ENCODE measurements at regions not wholly inside any gene's neighbourhood (a gene's known extent, or its start where the extent isn't known, plus 50 kb on each side); places are given as distances from the start of the nearest gene placed in this dataset.

- DNase-seq (ENCODE audit: low spot score) = no peak
- no peaks in the 10 kb centered on the region for H3K27me3 ChIP-seq
- no peak for TF ChIP-seq CTCF (IDR thresholded peaks at IDR 0.05)
- H3K27ac ChIP-seq = no peak overlapping the region
- H3K9me3 ChIP-seq = no peaks in the 10 kb centered on the region
- H3K4me3 ChIP-seq = no peak overlapping the region
- no peaks in the 10 kb centered on the region for H3K4me1 ChIP-seq
- no peaks in the 10 kb centered on the region for H3K36me3 ChIP-seq
Observed at GRCh38 chr5:166398131-166398530, 1893.3 kb upstream of the WWC1 start.

GRCh38 chr5:166399781-166400180 lies 1891.7 kb upstream of the WWC1 start:
- H3K9me3 ChIP-seq = no peaks in the 10 kb centered on the region
- TF ChIP-seq CTCF (IDR thresholded peaks at IDR 0.05) = no peak
- H3K27me3 ChIP-seq = no peaks in the 10 kb centered on the region
- H3K4me3 ChIP-seq = no peak overlapping the region
- no peaks in the 10 kb centered on the region for H3K4me1 ChIP-seq
- H3K36me3 ChIP-seq = no peaks in the 10 kb centered on the region
- H3K27ac ChIP-seq = no peak overlapping the region
- no peak for DNase-seq (ENCODE audit: low spot score)

GRCh38 chr5:166401391-166401790 lies 1890.1 kb upstream of the WWC1 start:
- Histone ChIP-seq H3K4me1 (no peaks in the 10 kb centered on the region), H3K9me3 (no peaks in the 10 kb centered on the region), H3K27me3 (no peaks in the 10 kb centered on the region), H3K36me3 (no peaks in the 10 kb centered on the region), H3K27ac (no peak overlapping the region), H3K4me3 (no peak overlapping the region)
- no peak for TF ChIP-seq CTCF (IDR thresholded peaks at IDR 0.05)
- DNase-seq (ENCODE audit: low spot score) = no peak

GRCh38 chr5:166412191-166412590 lies 1879.3 kb upstream of the WWC1 start:
- H3K4me1 ChIP-seq = no peaks in the 10 kb centered on the region
- no peaks in the 10 kb centered on the region for H3K36me3 ChIP-seq
- no peaks in the 10 kb centered on the region for H3K27me3 ChIP-seq
- DNase-seq (ENCODE audit: low spot score) = no peak
- TF ChIP-seq CTCF (IDR thresholded peaks at IDR 0.05) = no peak
- H3K4me3 ChIP-seq = no peak overlapping the region
- no peak overlapping the region for H3K27ac ChIP-seq
- H3K9me3 ChIP-seq = no peaks in the 10 kb centered on the region

- no peak for TF ChIP-seq CTCF (IDR thresholded peaks at IDR 0.05)
- Histone ChIP-seq H3K9me3 (no peaks in the 10 kb centered on the region), H3K36me3 (no peaks in the 10 kb centered on the region), H3K4me3 (no peak overlapping the region), H3K27ac (no peak overlapping the region), H3K27me3 (no peaks in the 10 kb centered on the region), H3K4me1 (no peaks in the 10 kb centered on the region)
- DNase-seq (ENCODE audit: low spot score) = no peak
Observed at GRCh38 chr5:166427211-166427610, 1864.2 kb upstream of the WWC1 start.

- Histone ChIP-seq H3K27me3 (no peaks in the 10 kb centered on the region), H3K36me3 (no peaks in the 10 kb centered on the region), H3K4me3 (no peak overlapping the region), H3K9me3 (no peaks in the 10 kb centered on the region), H3K4me1 (no peaks in the 10 kb centered on the region), H3K27ac (no peak overlapping the region)
- no peak for TF ChIP-seq CTCF (IDR thresholded peaks at IDR 0.05)
- no peak for DNase-seq (ENCODE audit: low spot score)
Observed at GRCh38 chr5:166428264-166428803, 1863.1 kb upstream of the WWC1 start.
